Neural cell (in vitro differentiated cells): ENCODE measurements at regions not wholly inside any gene's neighbourhood (a gene's known extent, or its start where the extent isn't known, plus 50 kb on each side); places are given as distances from the start of the nearest gene placed in this dataset.
"Not testable (repeated sequence)": the region's sequence is repeated elsewhere in the genome, so short reads cannot be mapped to it uniquely, and the experiment has no call there.

Experiments
- H2AFZ ChIP-seq: fragments of 200-600, 300-800 bp; sonication (generic), shearing (Covaris generic); 2 replicates; pipeline ENCODE4 v1.6.0; 2014; ENCODE audit warnings: low read depth, mild to moderate bottlenecking, antibody characterized with exemption, low read length, moderate library complexity
- H3F3A ChIP-seq: fragments of 200-600 bp; shearing (Covaris generic); 2 replicates; pipeline ENCODE4 v1.6.1; 2016; ENCODE audit warnings: mild to moderate bottlenecking, moderate library complexity, mixed read lengths, antibody characterized with exemption, low read length; ENCODE audit not compliant: insufficient read depth, poor library complexity, severe bottlenecking
- H3K27ac ChIP-seq: fragments of 200-600, 300-800 bp; sonication (generic), shearing (Covaris generic); 2 replicates; pipeline ENCODE4 v1.5.1; 2014; ENCODE audit warnings: mild to moderate bottlenecking, low read length, moderate library complexity
- H3K27me3 ChIP-seq: fragments of 300-800, 200-600 bp; sonication (generic), shearing (Covaris generic); 2 replicates; pipeline ENCODE4 v1.6.0; 2014; ENCODE audit warnings: mild to moderate bottlenecking, low read depth, low read length, moderate library complexity; ENCODE audit not compliant: insufficient read depth
- H3K36me3 ChIP-seq: fragments of 300-800, 200-600 bp; sonication (generic), shearing (Covaris generic); 2 replicates; pipeline ENCODE4 v1.5.1; 2014; ENCODE audit warnings: mild to moderate bottlenecking, antibody characterized with exemption, low read length, moderate library complexity; ENCODE audit not compliant: insufficient read depth
- H3K4me2 ChIP-seq: fragments of 300-800, 200-600 bp; sonication (generic), shearing (Covaris generic); 2 replicates; pipeline ENCODE4 v1.6.0; 2014; ENCODE audit warnings: mild to moderate bottlenecking, low read length
- H3K4me3 ChIP-seq: fragments of 300-800, 200-600 bp; sonication (generic), shearing (Covaris generic); 2 replicates; pipeline ENCODE4 v1.5.1; 2014; ENCODE audit warnings: mild to moderate bottlenecking, low read length, moderate library complexity
- H3K79me2 ChIP-seq: fragments of 200-600 bp; shearing (Covaris generic); replicated peaks from 2 replicates; pipeline ENCODE4 v1.6.0; 2014; ENCODE audit warnings: mild to moderate bottlenecking, low read length, moderate library complexity; ENCODE audit not compliant: insufficient read depth
- H3K9ac ChIP-seq: fragments of 300-800, 200-600 bp; sonication (generic), shearing (Covaris generic); 2 replicates; pipeline ENCODE4 v1.6.1; 2016; ENCODE audit warnings: mild to moderate bottlenecking, low read length, mixed read lengths
- H3K9me2 ChIP-seq: fragments of 200-600 bp; shearing (Covaris generic); 2 replicates; pipeline ENCODE4 v1.6.1; 2016; ENCODE audit warnings: mild to moderate bottlenecking, low read length, mixed read lengths; ENCODE audit not compliant: insufficient read depth
- H3K9me3 ChIP-seq: fragments of 200-600, 300-800 bp; sonication (generic), shearing (Covaris generic); 2 replicates; pipeline ENCODE4 v1.6.1; 2016; ENCODE audit warnings: mild to moderate bottlenecking, mixed run types, low read length, moderate library complexity, mixed read lengths
- H4K20me1 ChIP-seq: fragments of 200-600 bp; shearing (Covaris generic); 2 replicates; pipeline ENCODE4 v1.6.1; 2016; ENCODE audit warnings: mild to moderate bottlenecking, mixed run types; ENCODE audit not compliant: insufficient read depth
- CTCF ChIP-seq: fragments of 450-650 bp; IDR thresholded peaks from 2 replicates; pipeline ENCODE4 v1.5.1; 2014; ENCODE audit warnings: antibody characterized with exemption, mild to moderate bottlenecking, moderate library complexity; ENCODE audit not compliant: poor library complexity, severe bottlenecking
- EP300 ChIP-seq: fragments of 450-650 bp; conservative IDR thresholded peaks from 2 replicates; pipeline ENCODE4 v1.6.1; 2014; ENCODE audit warnings: antibody characterized with exemption, mild to moderate bottlenecking, moderate library complexity; ENCODE audit not compliant: poor library complexity, severe bottlenecking
- EZH2 ChIP-seq: fragments of 200-600, 300-800 bp; shearing (Covaris generic), sonication (generic); IDR thresholded peaks from 2 replicates; pipeline ENCODE4 v1.6.1; 2014; ENCODE audit warnings: antibody characterized with exemption, low read length, borderline replicate concordance, mild to moderate bottlenecking; ENCODE audit not compliant: insufficient read depth, poor library complexity, severe bottlenecking
- MXI1 ChIP-seq: fragments of 450-650 bp; conservative IDR thresholded peaks from 2 replicates; pipeline ENCODE4 v1.6.1; 2014; ENCODE audit warnings: antibody characterized with exemption, mild to moderate bottlenecking; ENCODE audit not compliant: poor library complexity, severe bottlenecking
- POLR2AphosphoS5 ChIP-seq: IDR thresholded peaks from 2 replicates; pipeline ENCODE4 v1.6.1; 2012
- RAD21 ChIP-seq: fragments of 450-650 bp; conservative IDR thresholded peaks from 2 replicates; pipeline ENCODE4 v1.6.1; 2014; ENCODE audit warnings: antibody characterized with exemption, mild to moderate bottlenecking, moderate library complexity
- REST ChIP-seq: IDR thresholded peaks from 2 replicates; pipeline ENCODE4 v1.6.1; 2012; ENCODE audit warnings: borderline replicate concordance
- SMC3 ChIP-seq: fragments of 450-650 bp; conservative IDR thresholded peaks from 2 replicates; pipeline ENCODE4 v1.6.1; 2014; ENCODE audit warnings: antibody characterized with exemption, mild to moderate bottlenecking, moderate library complexity; ENCODE audit not compliant: poor library complexity
- TAF1 ChIP-seq: IDR thresholded peaks from 2 replicates; pipeline ENCODE4 v1.6.1; 2012; ENCODE audit warnings: low read depth

GRCh38 chr3:192063570-192063969, 602.6 kb downstream of the PYDC2 start:
- Histone ChIP-seq H3K9me3 (no peaks in the 10 kb centered on the region), H3K27me3 (no peaks in the 10 kb centered on the region), H3F3A (no peaks in the 10 kb centered on the region), H3K4me2 (no peak overlapping the region), H3K36me3 (no peaks in the 10 kb centered on the region), H2AFZ (no peak overlapping the region), H3K4me3 (no peak overlapping the region), H4K20me1 (no peaks in the 10 kb centered on the region), H3K9me2 (no peaks in the 10 kb centered on the region), H3K9ac (no peak overlapping the region), H3K79me2 (no peaks in the 10 kb centered on the region), H3K27ac (no peak overlapping the region)
- TF ChIP-seq MXI1 (no peak), EP300 (no peak), RAD21 (no peak), TAF1 (no peak), REST (no peak), EZH2 (no peak), POLR2AphosphoS5 (no peak), CTCF (no peak), SMC3 (no peak)

GRCh38 chr3:192064959-192065358, 604.0 kb downstream of the PYDC2 start:
- Histone ChIP-seq H3K4me3 (no peak overlapping the region), H3K9me2 (no peaks in the 10 kb centered on the region), H4K20me1 (no peaks in the 10 kb centered on the region), H3F3A (no peaks in the 10 kb centered on the region), H3K36me3 (no peaks in the 10 kb centered on the region), H3K9me3 (no peaks in the 10 kb centered on the region), H3K9ac (no peak overlapping the region), H3K79me2 (no peaks in the 10 kb centered on the region), H3K4me2 (no peak overlapping the region), H3K27me3 (no peaks in the 10 kb centered on the region), H2AFZ (no peak overlapping the region), H3K27ac (no peak overlapping the region)
- TF ChIP-seq EZH2 (no peak), SMC3 (no peak), EP300 (no peak), MXI1 (no peak), TAF1 (no peak), REST (no peak), CTCF (no peak), RAD21 (no peak), POLR2AphosphoS5 (no peak)

- not testable (repeated sequence) for H2AFZ ChIP-seq, H3K79me2 ChIP-seq, H3K9me2 ChIP-seq, H3K27ac ChIP-seq, H3K36me3 ChIP-seq, H4K20me1 ChIP-seq, H3F3A ChIP-seq, H3K9ac ChIP-seq, H3K27me3 ChIP-seq, H3K4me3 ChIP-seq, H3K4me2 ChIP-seq, H3K9me3 ChIP-seq
These were observed 605.3 kb downstream of the PYDC2 start for GRCh38 chr3:192066253-192066652.
